ENCODE measurements at regions not wholly inside any gene's neighbourhood (a gene's known extent, or its start where the extent isn't known, plus 50 kb on each side); places are given as distances from the start of the nearest gene placed in this dataset.

GRCh38 chr20:60585651-60586050 is 627.4 kb downstream of the CDH26 start:
- Histone ChIP-seq H3K4me3 (ENCODE audit: low read length in 3 of 3) (no peak overlapping the region), H3K9ac (ENCODE audit: low read length in 3 of 3) (no peak overlapping the region), H3K36me3 (ENCODE audit: control insufficient read depth in 2 of 3, insufficient read depth in 3 of 3, low read length in 3 of 3) (no peaks in the 10 kb centered on the region), H3K27me3 (ENCODE audit: control insufficient read depth, insufficient read depth, low read length) (no peaks in the 10 kb centered on the region), H3K9me3 (ENCODE audit: control insufficient read depth in 2 of 3, insufficient read depth in 1 of 3, low read length in 3 of 3) (no peaks in the 10 kb centered on the region), H3K27ac (ENCODE audit: low read depth in 2 of 2, low read length in 2 of 2) (no peak overlapping the region), H3K4me1 (ENCODE audit: control insufficient read depth in 2 of 3, insufficient read depth in 2 of 3, low read depth in 1 of 3, low read length in 3 of 3) (no peaks in the 10 kb centered on the region)
- no peak for DNase-seq
- no peak for FAIRE-seq
- intact Hi-C loops (cut with DNase I): no loop called here
- TF ChIP-seq CTCF (IDR thresholded peaks at IDR 0.05; ENCODE audit: borderline replicate concordance, extremely low read depth, insufficient read depth): no peak

- no peak overlapping the region for H3K9ac ChIP-seq (ENCODE audit: low read length in 3 of 3)
- no peak overlapping the region for H3K4me3 ChIP-seq (ENCODE audit: low read length in 3 of 3)
These were observed 628.2 kb downstream of the CDH26 start for GRCh38 chr20:60586269-60587050.

GRCh38 chr20:60587986-60588385 is 629.8 kb downstream of the CDH26 start:
- Histone ChIP-seq H3K4me3 (ENCODE audit: low read length in 3 of 3) (no peak overlapping the region), H3K4me1 (ENCODE audit: control insufficient read depth in 2 of 3, insufficient read depth in 2 of 3, low read depth in 1 of 3, low read length in 3 of 3) (no peaks in the 10 kb centered on the region), H3K9ac (ENCODE audit: low read length in 3 of 3) (no peak overlapping the region), H3K36me3 (ENCODE audit: control insufficient read depth in 2 of 3, insufficient read depth in 3 of 3, low read length in 3 of 3) (no peaks in the 10 kb centered on the region), H3K9me3 (ENCODE audit: control insufficient read depth in 2 of 3, insufficient read depth in 1 of 3, low read length in 3 of 3) (no peaks in the 10 kb centered on the region), H3K27ac (ENCODE audit: low read depth in 2 of 2, low read length in 2 of 2) (no peak overlapping the region), H3K27me3 (ENCODE audit: control insufficient read depth, insufficient read depth, low read length) (no peaks in the 10 kb centered on the region)
- intact Hi-C loops (cut with DNase I): no loop called here
- TF ChIP-seq CTCF (IDR thresholded peaks at IDR 0.05; ENCODE audit: borderline replicate concordance, extremely low read depth, insufficient read depth): no peak
- DNase-seq (no peak), FAIRE-seq (no peak)

More at GRCh38 chr20:60586269-60587050, 628.2 kb downstream of the CDH26 start:
- DNase-seq: no peak
- TF ChIP-seq CTCF (IDR thresholded peaks at IDR 0.05; ENCODE audit: borderline replicate concordance, extremely low read depth, insufficient read depth): no peak
- no peaks in the 10 kb centered on the region for H3K4me1 ChIP-seq (ENCODE audit: control insufficient read depth in 2 of 3, insufficient read depth in 2 of 3, low read depth in 1 of 3, low read length in 3 of 3)
- H3K36me3 ChIP-seq (ENCODE audit: control insufficient read depth in 2 of 3, insufficient read depth in 3 of 3, low read length in 3 of 3): no peaks in the 10 kb centered on the region
- H3K9me3 ChIP-seq (ENCODE audit: control insufficient read depth in 2 of 3, insufficient read depth in 1 of 3, low read length in 3 of 3): no peaks in the 10 kb centered on the region
- intact Hi-C loops (cut with DNase I): no loop called here
- no peak overlapping the region for H3K27ac ChIP-seq (ENCODE audit: low read depth in 2 of 2, low read length in 2 of 2)
- FAIRE-seq: no peak
- no peaks in the 10 kb centered on the region for H3K27me3 ChIP-seq (ENCODE audit: control insufficient read depth, insufficient read depth, low read length)

All from kidney (tissue), 13 donors.